OCI-LY7 (cell line): ENCODE measurements at regions not wholly inside any gene's neighbourhood (a gene's known extent, or its start where the extent isn't known, plus 50 kb on each side); places are given as distances from the start of the nearest gene placed in this dataset.
A peak's percentile ranks its signal among the peaks of the same experiment; 100 is the strongest.

Experiments used
- BruUV-seq: library from RNA; stranded (reverse); fragments of 400-500 nt; replicated peaks from 2 replicates; lab custom pipeline; 2021; lab: Mats Ljungman, UMichigan
- CTCF ChIA-PET: fragments of 300-600 bp; sonication (Branson Sonifier 250); formaldehyde crosslinking; loops from one replicate; lab custom pipeline; 2022; ENCODE audit warnings: antibody characterized with exemption; ENCODE audit not compliant: unreplicated experiment; lab: Charles Lee
- POLR2A ChIA-PET: fragments of 300-600 bp; sonication (Branson Sonifier 250); formaldehyde crosslinking; loops from one replicate; lab custom pipeline; 2022; ENCODE audit warnings: antibody characterized with exemption; lab: Charles Lee
- DNase-seq: peaks from one replicate; pipeline ENCODE4 v3.0.0-alpha.2; 2015; ENCODE audit warnings: low spot score
- H2AFZ ChIP-seq: fragments of 200-600 bp; sonication (generic), shearing (Covaris generic); 2 replicates; pipeline ENCODE4 v1.6.1; 2014; ENCODE audit warnings: mild to moderate bottlenecking, antibody characterized with exemption, low read length, moderate library complexity
- H3K27ac ChIP-seq: fragments of 200-600 bp; sonication (generic); 2 replicates; pipeline ENCODE4 v1.5.1; 2014; ENCODE audit warnings: mixed run types, low read depth, mild to moderate bottlenecking, moderate library complexity, low read length, inconsistent platforms; ENCODE audit not compliant: poor library complexity, severe bottlenecking
- H3K36me3 ChIP-seq: fragments of 200-600 bp; sonication (generic); 2 replicates; pipeline ENCODE4 v1.6.1; 2014; ENCODE audit warnings: mild to moderate bottlenecking, antibody characterized with exemption, low read length, moderate library complexity, mixed read lengths; ENCODE audit not compliant: insufficient read depth
- H3K4me1 ChIP-seq: fragments of 200-600 bp; sonication (generic); 2 replicates; pipeline ENCODE4 v1.5.1; 2014; ENCODE audit warnings: mild to moderate bottlenecking, low read length; ENCODE audit not compliant: insufficient read depth, poor library complexity, severe bottlenecking
- H3K4me2 ChIP-seq: fragments of 200-600 bp; sonication (generic); 2 replicates; pipeline ENCODE4 v1.6.1; 2014; ENCODE audit warnings: mild to moderate bottlenecking, low read length
- H3K4me3 ChIP-seq: fragments of 200-600 bp; sonication (generic); 2 replicates; pipeline ENCODE4 v1.5.1; 2014; ENCODE audit warnings: mild to moderate bottlenecking, low read depth, low read length; ENCODE audit not compliant: poor library complexity, severe bottlenecking
- H3K79me2 ChIP-seq: fragments of 200-600 bp; sonication (generic); 2 replicates; pipeline ENCODE4 v1.6.1; 2016; ENCODE audit warnings: low read depth, mild to moderate bottlenecking, low read length, moderate library complexity, mixed read lengths; ENCODE audit not compliant: insufficient read depth
- H3K9me2 ChIP-seq: fragments of 200-600 bp; sonication (generic); 2 replicates; pipeline ENCODE4 v1.6.1; 2016; ENCODE audit warnings: mild to moderate bottlenecking, low read length, mixed read lengths; ENCODE audit not compliant: insufficient read depth
- H3K9me3 ChIP-seq: fragments of 200-600 bp; sonication (generic); 2 replicates; pipeline ENCODE4 v1.6.1; 2014; ENCODE audit warnings: mild to moderate bottlenecking, mixed run types, low read length, mixed read lengths
- H4K20me1 ChIP-seq: fragments of 200-600 bp; sonication (generic); 2 replicates; pipeline ENCODE4 v1.6.1; 2014; ENCODE audit warnings: mild to moderate bottlenecking, antibody characterized with exemption, low read length, moderate library complexity, mixed read lengths; ENCODE audit not compliant: insufficient read depth
- CTCF ChIP-seq: fragments of 200-600 bp; sonication (generic); conservative IDR thresholded peaks from 2 replicates; pipeline ENCODE4 v1.5.1; 2014; ENCODE audit warnings: mild to moderate bottlenecking, antibody characterized with exemption, low read length, moderate library complexity, mixed read lengths
- EZH2phosphoT487 ChIP-seq: fragments of 200-600 bp; sonication (generic); IDR thresholded peaks from 2 replicates; pipeline ENCODE4 v1.6.1; 2018; ENCODE audit warnings: low read depth, borderline replicate concordance, mild to moderate bottlenecking, mixed run types, antibody characterized with exemption, low read length, moderate library complexity, mixed read lengths
- intact Hi-C: fragments of 100-400 bp; cut with micrococcal nuclease; formaldehyde crosslinking; loops from one replicate; pipeline ENCODE4 v1.10.0; 2022; ENCODE audit not compliant: unreplicated experiment

GRCh38 chr3:35383216-35383615 lies 256.1 kb upstream of the ARPP21 start:
- no TSS peak for BruUV-seq
- ChIA-PET POLR2A (no interaction called here), CTCF (no interaction called here)
- Histone ChIP-seq H3K27ac (no peak overlapping the region), H3K9me2 (no peaks in the 10 kb centered on the region), H3K9me3 (no peaks in the 10 kb centered on the region), H3K79me2 (no peaks in the 10 kb centered on the region), H3K4me2 (no peak overlapping the region), H4K20me1 (no peaks in the 10 kb centered on the region), H3K4me1 (no peaks in the 10 kb centered on the region), H3K36me3 (no peaks in the 10 kb centered on the region), H3K4me3 (no peak overlapping the region), H2AFZ (no peak overlapping the region)
- TF ChIP-seq EZH2phosphoT487 (no peak), CTCF (no peak)
- no peak for DNase-seq
- intact Hi-C loops: no loop called here

- H3K4me3 ChIP-seq: no peak overlapping the region
- H4K20me1 ChIP-seq: no peaks in the 10 kb centered on the region
- no peaks in the 10 kb centered on the region for H3K36me3 ChIP-seq
- intact Hi-C loops: no loop called here
- no TSS peak for BruUV-seq
- no peak overlapping the region for H2AFZ ChIP-seq
- H3K9me2 ChIP-seq: no peaks in the 10 kb centered on the region
- no peak overlapping the region for H3K27ac ChIP-seq
- peak overlapping the region; percentile 1; the same call in 1 of the 2 replicates for H3K4me2 ChIP-seq
- TF ChIP-seq CTCF: no peak
- no peak for TF ChIP-seq EZH2phosphoT487
- no peaks in the 10 kb centered on the region for H3K79me2 ChIP-seq
- H3K4me1 ChIP-seq: no peaks in the 10 kb centered on the region
- CTCF ChIA-PET: no interaction called here
- POLR2A ChIA-PET: interaction anchor here (1.2 kb wide), 1 partner anchor 594 kb away, joined by 4 read pairs; no protein-coding TSS in a partner anchor
- no peak for DNase-seq
- no peaks in the 10 kb centered on the region for H3K9me3 ChIP-seq
Observed at GRCh38 chr3:35383719-35384555, 255.4 kb upstream of the ARPP21 start.

GRCh38 chr3:35385271-35385670 lies 254.1 kb upstream of the ARPP21 start:
- Histone ChIP-seq H3K36me3 (no peaks in the 10 kb centered on the region), H3K4me1 (no peaks in the 10 kb centered on the region), H3K4me3 (no peak overlapping the region), H2AFZ (no peak overlapping the region), H3K4me2 (no peak overlapping the region), H3K9me3 (no peaks in the 10 kb centered on the region), H3K27ac (no peak overlapping the region), H4K20me1 (no peaks in the 10 kb centered on the region), H3K9me2 (no peaks in the 10 kb centered on the region), H3K79me2 (no peaks in the 10 kb centered on the region)
- no peak for DNase-seq
- CTCF ChIA-PET: no interaction called here
- no TSS peak for BruUV-seq
- TF ChIP-seq CTCF (no peak), EZH2phosphoT487 (no peak)
- intact Hi-C loops: no loop called here
- POLR2A ChIA-PET: interaction anchor here (1.2 kb wide), 1 partner anchor 595 kb away, joined by 4 read pairs; no protein-coding TSS in a partner anchor
